OCI-LY7 (cell line): ENCODE measurements at regions not wholly inside any gene's neighbourhood (a gene's known extent, or its start where the extent isn't known, plus 50 kb on each side); places are given as distances from the start of the nearest gene placed in this dataset.

ENCODE experiments used
- BruUV-seq: library from RNA; stranded (reverse); fragments of 400-500 nt; replicated peaks from 2 replicates; lab custom pipeline; 2021; lab: Mats Ljungman, UMichigan
- CTCF ChIA-PET: fragments of 300-600 bp; sonication (Branson Sonifier 250); formaldehyde crosslinking; loops from one replicate; lab custom pipeline; 2022; ENCODE audit warnings: antibody characterized with exemption; ENCODE audit not compliant: unreplicated experiment; lab: Charles Lee
- POLR2A ChIA-PET: fragments of 300-600 bp; sonication (Branson Sonifier 250); formaldehyde crosslinking; loops from one replicate; lab custom pipeline; 2022; ENCODE audit warnings: antibody characterized with exemption; lab: Charles Lee
- DNase-seq: peaks from one replicate; pipeline ENCODE4 v3.0.0-alpha.2; 2015; ENCODE audit warnings: low spot score
- H2AFZ ChIP-seq: fragments of 200-600 bp; sonication (generic), shearing (Covaris generic); 2 replicates; pipeline ENCODE4 v1.6.1; 2014; ENCODE audit warnings: mild to moderate bottlenecking, antibody characterized with exemption, low read length, moderate library complexity
- H3K27ac ChIP-seq: fragments of 200-600 bp; sonication (generic); 2 replicates; pipeline ENCODE4 v1.5.1; 2014; ENCODE audit warnings: mixed run types, low read depth, mild to moderate bottlenecking, moderate library complexity, low read length, inconsistent platforms; ENCODE audit not compliant: poor library complexity, severe bottlenecking
- H3K36me3 ChIP-seq: fragments of 200-600 bp; sonication (generic); 2 replicates; pipeline ENCODE4 v1.6.1; 2014; ENCODE audit warnings: mild to moderate bottlenecking, antibody characterized with exemption, low read length, moderate library complexity, mixed read lengths; ENCODE audit not compliant: insufficient read depth
- H3K4me1 ChIP-seq: fragments of 200-600 bp; sonication (generic); 2 replicates; pipeline ENCODE4 v1.5.1; 2014; ENCODE audit warnings: mild to moderate bottlenecking, low read length; ENCODE audit not compliant: insufficient read depth, poor library complexity, severe bottlenecking
- H3K4me2 ChIP-seq: fragments of 200-600 bp; sonication (generic); 2 replicates; pipeline ENCODE4 v1.6.1; 2014; ENCODE audit warnings: mild to moderate bottlenecking, low read length
- H3K4me3 ChIP-seq: fragments of 200-600 bp; sonication (generic); 2 replicates; pipeline ENCODE4 v1.5.1; 2014; ENCODE audit warnings: mild to moderate bottlenecking, low read depth, low read length; ENCODE audit not compliant: poor library complexity, severe bottlenecking
- H3K79me2 ChIP-seq: fragments of 200-600 bp; sonication (generic); 2 replicates; pipeline ENCODE4 v1.6.1; 2016; ENCODE audit warnings: low read depth, mild to moderate bottlenecking, low read length, moderate library complexity, mixed read lengths; ENCODE audit not compliant: insufficient read depth
- H3K9me2 ChIP-seq: fragments of 200-600 bp; sonication (generic); 2 replicates; pipeline ENCODE4 v1.6.1; 2016; ENCODE audit warnings: mild to moderate bottlenecking, low read length, mixed read lengths; ENCODE audit not compliant: insufficient read depth
- H3K9me3 ChIP-seq: fragments of 200-600 bp; sonication (generic); 2 replicates; pipeline ENCODE4 v1.6.1; 2014; ENCODE audit warnings: mild to moderate bottlenecking, mixed run types, low read length, mixed read lengths
- H4K20me1 ChIP-seq: fragments of 200-600 bp; sonication (generic); 2 replicates; pipeline ENCODE4 v1.6.1; 2014; ENCODE audit warnings: mild to moderate bottlenecking, antibody characterized with exemption, low read length, moderate library complexity, mixed read lengths; ENCODE audit not compliant: insufficient read depth
- CTCF ChIP-seq: fragments of 200-600 bp; sonication (generic); conservative IDR thresholded peaks from 2 replicates; pipeline ENCODE4 v1.5.1; 2014; ENCODE audit warnings: mild to moderate bottlenecking, antibody characterized with exemption, low read length, moderate library complexity, mixed read lengths
- EZH2phosphoT487 ChIP-seq: fragments of 200-600 bp; sonication (generic); IDR thresholded peaks from 2 replicates; pipeline ENCODE4 v1.6.1; 2018; ENCODE audit warnings: low read depth, borderline replicate concordance, mild to moderate bottlenecking, mixed run types, antibody characterized with exemption, low read length, moderate library complexity, mixed read lengths
- intact Hi-C: fragments of 100-400 bp; cut with micrococcal nuclease; formaldehyde crosslinking; loops from one replicate; pipeline ENCODE4 v1.10.0; 2022; ENCODE audit not compliant: unreplicated experiment

DNA sequence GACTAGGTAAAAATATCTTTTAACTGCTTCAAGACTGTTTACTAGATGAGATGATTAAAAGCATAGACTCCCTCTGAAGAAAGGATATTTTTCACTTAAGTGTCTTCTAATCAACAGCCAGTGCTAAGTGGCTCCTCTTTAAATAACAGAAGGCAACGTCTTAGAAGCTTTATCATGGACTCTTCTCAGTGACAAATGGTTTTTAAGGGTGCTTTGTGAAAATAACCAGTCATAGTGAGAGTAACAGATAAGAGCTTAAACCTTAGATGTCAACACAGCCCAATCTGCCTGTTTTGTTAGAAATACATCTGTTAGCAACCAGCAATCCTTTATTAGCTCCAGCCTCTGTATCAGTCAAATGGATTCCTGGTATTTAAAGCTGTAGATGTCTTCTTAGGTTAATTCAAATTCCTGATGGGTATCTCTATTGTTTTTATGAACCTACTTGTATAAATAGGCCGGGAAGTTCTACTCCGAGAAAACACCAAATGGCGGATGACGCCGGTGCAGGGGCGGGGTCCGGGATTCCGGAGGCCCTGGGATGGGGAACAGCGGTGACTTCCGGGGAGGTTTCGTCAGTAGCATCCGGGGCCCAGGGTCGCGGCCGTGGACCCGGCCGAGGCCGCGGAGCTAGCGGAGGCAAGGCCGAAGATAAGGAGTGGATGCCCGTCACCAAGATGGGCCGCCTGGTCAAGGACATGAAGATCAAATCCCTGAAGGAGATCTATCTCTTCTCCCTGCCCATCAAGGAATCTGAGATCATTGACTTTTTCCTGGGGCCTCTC, 285.4 kb downstream of the GPR37 start:
- Histone ChIP-seq H3K4me2 (no peak overlapping the region), H3K9me2 (no peaks in the 10 kb centered on the region), H3K4me3 (no peak overlapping the region), H3K36me3 (no peaks in the 10 kb centered on the region), H4K20me1 (no peaks in the 10 kb centered on the region), H3K4me1 (no peaks in the 10 kb centered on the region), H3K9me3 (no peaks in the 10 kb centered on the region), H3K79me2 (no peaks in the 10 kb centered on the region), H3K27ac (no peak overlapping the region), H2AFZ (no peak overlapping the region)
- ChIA-PET POLR2A (no interaction called here), CTCF (no interaction called here)
- BruUV-seq = no TSS peak
- intact Hi-C loops = no loop called here
- TF ChIP-seq EZH2phosphoT487 = no peak
- no peak for TF ChIP-seq CTCF
- DNase-seq = no peak

- Histone ChIP-seq H3K36me3 (no peaks in the 10 kb centered on the region), H3K4me1 (no peaks in the 10 kb centered on the region), H3K9me3 (no peaks in the 10 kb centered on the region), H3K79me2 (no peaks in the 10 kb centered on the region), H3K4me3 (no peak overlapping the region), H3K27ac (no peak overlapping the region), H3K9me2 (no peaks in the 10 kb centered on the region), H4K20me1 (no peaks in the 10 kb centered on the region), H2AFZ (no peak overlapping the region), H3K4me2 (no peak overlapping the region)
- ChIA-PET POLR2A (no interaction called here), CTCF (no interaction called here)
- no TSS peak for BruUV-seq
- DNase-seq = no peak
- no peak for TF ChIP-seq EZH2phosphoT487
- TF ChIP-seq CTCF = no peak
- intact Hi-C loops = no loop called here
Observed at GRCh38 chr7:124462249-124462648, 303.3 kb downstream of the GPR37 start.

- BruUV-seq = no TSS peak
- no peak overlapping the region for H3K4me2 ChIP-seq
- no peaks in the 10 kb centered on the region for H3K79me2 ChIP-seq
- H4K20me1 ChIP-seq = no peaks in the 10 kb centered on the region
- H3K9me2 ChIP-seq = no peaks in the 10 kb centered on the region
- H3K36me3 ChIP-seq = no peaks in the 10 kb centered on the region
- H3K4me3 ChIP-seq = no peak overlapping the region
- H3K27ac ChIP-seq = no peak overlapping the region
- no peaks in the 10 kb centered on the region for H3K9me3 ChIP-seq
- POLR2A ChIA-PET = no interaction called here
- CTCF ChIA-PET = no interaction called here
- no peak overlapping the region for H2AFZ ChIP-seq
- intact Hi-C loops = no loop called here
- H3K4me1 ChIP-seq = no peaks in the 10 kb centered on the region
- TF ChIP-seq CTCF (no peak), EZH2phosphoT487 (no peak)
- no peak for DNase-seq
Observed at GRCh38 chr7:124460555-124460954, 305.0 kb downstream of the GPR37 start.
